ENCODE measurements at regions not wholly inside any gene's neighbourhood (a gene's known extent, or its start where the extent isn't known, plus 50 kb on each side); places are given as distances from the start of the nearest gene placed in this dataset.
"Not testable (repeated sequence)": the region's sequence is repeated elsewhere in the genome, so short reads cannot be mapped to it uniquely, and the experiment has no call there.

- not testable (repeated sequence) for DNase-seq
These were observed 521.9 kb upstream of the FAM174A start for GRCh38 chr5:100013305-100013704.

- not testable (repeated sequence) for DNase-seq
These were observed 524.0 kb upstream of the FAM174A start for GRCh38 chr5:100011160-100011559.

- DNase-seq, result no peak
These were observed 530.2 kb upstream of the FAM174A start for GRCh38 chr5:100004969-100005368.

GRCh38 chr5:99998319-99998718 is 536.9 kb upstream of the FAM174A start:
- no peak for DNase-seq

- no peak for DNase-seq
These were observed 539.8 kb upstream of the FAM174A start for GRCh38 chr5:99995407-99995806.

GRCh38 chr5:99973779-99974178 is 561.4 kb upstream of the FAM174A start:
- DNase-seq, result no peak

GRCh38 chr5:99955962-99956361 is 579.2 kb upstream of the FAM174A start:
- no peak for DNase-seq

GRCh38 chr5:99955006-99955405 is 580.2 kb upstream of the FAM174A start:
- DNase-seq, result no peak

GRCh38 chr5:99949969-99950524 is 585.1 kb upstream of the FAM174A start:
- DNase-seq, result no peak

- DNase-seq, result no peak
These were observed 585.8 kb upstream of the FAM174A start for GRCh38 chr5:99949361-99949760.

- no peak for DNase-seq
These were observed 586.3 kb upstream of the FAM174A start for GRCh38 chr5:99948850-99949249.

- no peak for DNase-seq
These were observed 589.4 kb upstream of the FAM174A start for GRCh38 chr5:99945478-99946442.

GRCh38 chr5:99940540-99940939 is 594.6 kb upstream of the FAM174A start:
- DNase-seq, result no peak

GRCh38 chr5:99936911-99937310 is 598.3 kb upstream of the FAM174A start:
- no peak for DNase-seq

- no peak for DNase-seq
These were observed 605.4 kb upstream of the FAM174A start for GRCh38 chr5:99929806-99930135.

- DNase-seq, result no peak
These were observed 605.9 kb upstream of the FAM174A start for GRCh38 chr5:99929067-99929805.

GRCh38 chr5:99928490-99928889 is 606.7 kb upstream of the FAM174A start:
- no peak for DNase-seq

GRCh38 chr5:99926463-99926862 is 608.7 kb upstream of the FAM174A start:
- DNase-seq, result no peak

GRCh38 chr5:99922386-99922785 is 612.8 kb upstream of the FAM174A start:
- no peak for DNase-seq

GRCh38 chr5:99911971-99912370 is 623.2 kb upstream of the FAM174A start:
- DNase-seq, result no peak

GRCh38 chr5:99906776-99907175 is 628.4 kb upstream of the FAM174A start:
- no peak for DNase-seq

GRCh38 chr5:99901972-99902371 is 633.2 kb upstream of the FAM174A start:
- DNase-seq, result no peak

GRCh38 chr5:99900302-99900852 is 634.8 kb upstream of the FAM174A start:
- no peak for DNase-seq
